ENCODE measurements at regions not wholly inside any gene's neighbourhood (a gene's known extent, or its start where the extent isn't known, plus 50 kb on each side); places are given as distances from the start of the nearest gene placed in this dataset.

GRCh38 chrX:46184749-46185148 is 360.5 kb downstream of the ZNF674 start:
- H3K4me3 Mint-ChIP-seq: no peak overlapping the region
- H3K27me3 ChIP-seq: no peaks in the 10 kb centered on the region
- no peak overlapping the region for H3K27ac ChIP-seq
- H3K4me3 ChIP-seq: no peak overlapping the region
- no peaks in the 10 kb centered on the region for H3K4me1 Mint-ChIP-seq
- H3K79me2 ChIP-seq (ENCODE audit: low read depth): no peaks in the 10 kb centered on the region
- no peak overlapping the region for H2AFZ ChIP-seq (replicated peaks)
- no peaks in the 10 kb centered on the region for H3K36me3 ChIP-seq
- H3K4me1 ChIP-seq: no peaks in the 10 kb centered on the region
- no peaks in the 10 kb centered on the region for H3K36me3 Mint-ChIP-seq
- H4K20me1 ChIP-seq (ENCODE audit: low read depth): no peaks in the 10 kb centered on the region
- no peak overlapping the region for H3K9ac ChIP-seq
- DNase-seq (ENCODE audit: low spot score): no peak
- H3K9me3 ChIP-seq (ENCODE audit: low read depth): no peaks in the 10 kb centered on the region
- H3K4me2 ChIP-seq: no peak overlapping the region
- TF ChIP-seq EZH2phosphoT487 (IDR thresholded peaks at IDR 0.05) (no peak), CTCF (IDR thresholded peaks at IDR 0.05) (no peak), EZH2 (IDR thresholded peaks at IDR 0.05) (no peak)
- H3F3A ChIP-seq (ENCODE audit: low read depth): no peaks in the 10 kb centered on the region
- no peak overlapping the region for H3K27ac Mint-ChIP-seq
- H3K9me3 Mint-ChIP-seq: peaks cover 18% of the 10 kb centered on the region
- no peaks in the 10 kb centered on the region for H3K27me3 Mint-ChIP-seq (ENCODE audit: insufficient read depth, low read depth)

GRCh38 chrX:46180258-46180687 is 364.9 kb downstream of the ZNF674 start:
- Histone ChIP-seq H2AFZ (replicated peaks) (no peak overlapping the region), H3K27ac (no peak overlapping the region), H4K20me1 (ENCODE audit: low read depth) (no peaks in the 10 kb centered on the region), H3K9me3 (ENCODE audit: low read depth) (no peaks in the 10 kb centered on the region), H3K4me1 (no peaks in the 10 kb centered on the region), H3K36me3 (no peaks in the 10 kb centered on the region), H3F3A (ENCODE audit: low read depth) (no peaks in the 10 kb centered on the region), H3K27me3 (no peaks in the 10 kb centered on the region), H3K4me3 (no peak overlapping the region), H3K9ac (no peak overlapping the region), H3K79me2 (ENCODE audit: low read depth) (no peaks in the 10 kb centered on the region), H3K4me2 (no peak overlapping the region)
- Mint-ChIP-seq H3K27ac (no peak overlapping the region), H3K4me1 (no peaks in the 10 kb centered on the region), H3K27me3 (ENCODE audit: insufficient read depth, low read depth) (no peaks in the 10 kb centered on the region), H3K9me3 (peaks cover 11% of the 10 kb centered on the region), H3K4me3 (no peak overlapping the region), H3K36me3 (no peaks in the 10 kb centered on the region)
- DNase-seq (ENCODE audit: low spot score): peak; percentile 1
- TF ChIP-seq CTCF (IDR thresholded peaks at IDR 0.05) (no peak), EZH2 (IDR thresholded peaks at IDR 0.05) (no peak), EZH2phosphoT487 (IDR thresholded peaks at IDR 0.05) (no peak)

GRCh38 chrX:46179748-46180147 is 365.5 kb downstream of the ZNF674 start:
- H2AFZ ChIP-seq (replicated peaks): no peak overlapping the region
- no peak for DNase-seq (ENCODE audit: low spot score)
- no peaks in the 10 kb centered on the region for H3K27me3 ChIP-seq
- no peaks in the 10 kb centered on the region for H3K36me3 ChIP-seq
- no peaks in the 10 kb centered on the region for H3K27me3 Mint-ChIP-seq (ENCODE audit: insufficient read depth, low read depth)
- no peaks in the 10 kb centered on the region for H3K4me1 Mint-ChIP-seq
- H3K27ac ChIP-seq: no peak overlapping the region
- H3K4me3 Mint-ChIP-seq: no peak overlapping the region
- H3K79me2 ChIP-seq (ENCODE audit: low read depth): no peaks in the 10 kb centered on the region
- no peak overlapping the region for H3K4me2 ChIP-seq
- no peak for TF ChIP-seq CTCF (IDR thresholded peaks at IDR 0.05)
- no peak for TF ChIP-seq EZH2 (IDR thresholded peaks at IDR 0.05)
- no peak for TF ChIP-seq EZH2phosphoT487 (IDR thresholded peaks at IDR 0.05)
- no peak overlapping the region for H3K4me3 ChIP-seq
- no peaks in the 10 kb centered on the region for H3F3A ChIP-seq (ENCODE audit: low read depth)
- H4K20me1 ChIP-seq (ENCODE audit: low read depth): no peaks in the 10 kb centered on the region
- H3K27ac Mint-ChIP-seq: no peak overlapping the region
- no peaks in the 10 kb centered on the region for H3K4me1 ChIP-seq
- peaks cover 13% of the 10 kb centered on the region for H3K9me3 Mint-ChIP-seq
- H3K9me3 ChIP-seq (ENCODE audit: low read depth): no peaks in the 10 kb centered on the region
- H3K9ac ChIP-seq: no peak overlapping the region
- no peaks in the 10 kb centered on the region for H3K36me3 Mint-ChIP-seq

Measured in neural progenitor cell (in vitro differentiated cells).